DND-41 (cell line): ENCODE measurements at regions not wholly inside any gene's neighbourhood (a gene's known extent, or its start where the extent isn't known, plus 50 kb on each side); places are given as distances from the start of the nearest gene placed in this dataset.

Source experiments
- ATAC-seq: fragments of 200-7000 bp; cut with Tn5 transposase; 3 replicates; pipeline ENCODE4 v1.9.1; 2021; ENCODE audit warnings: low read depth; ENCODE audit not compliant: insufficient read depth
- DNase-seq: peaks from one replicate; pipeline ENCODE4 v3.0.0-alpha.2; 2020
- H2AFZ ChIP-seq: 2 replicates; pipeline ENCODE4 v1.6.0; 2012; ENCODE audit warnings: low read depth, low read length
- H3K27ac ChIP-seq: 2 replicates; pipeline ENCODE4 v1.5.1; 2012; ENCODE audit warnings: low read length, inconsistent platforms
- H3K27me3 ChIP-seq: fragments of 200-600 bp; sonication (generic); 2 replicates; pipeline ENCODE4 v1.6.0; 2012; ENCODE audit warnings: low read length, mild to moderate bottlenecking, inconsistent platforms; ENCODE audit not compliant: insufficient read depth, poor library complexity
- H3K36me3 ChIP-seq: 2 replicates; pipeline ENCODE4 v1.5.1; 2012; ENCODE audit warnings: low read length, inconsistent platforms; ENCODE audit not compliant: insufficient read depth
- H3K4me1 ChIP-seq: 2 replicates; pipeline ENCODE4 v1.5.1; 2012; ENCODE audit warnings: mild to moderate bottlenecking, low read length; ENCODE audit not compliant: insufficient read depth
- H3K4me2 ChIP-seq: 2 replicates; pipeline ENCODE4 v1.6.0; 2012; ENCODE audit warnings: mild to moderate bottlenecking, moderate library complexity, low read length, inconsistent platforms; ENCODE audit not compliant: insufficient read depth
- H3K4me3 ChIP-seq, 2 experiments: fragments of 200-600 bp in 1 of 2; shearing (Covaris generic) in 1 of 2; 2 replicates each; pipeline ENCODE4 v1.5.1; 2012 to 2016; ENCODE audit warnings: inconsistent platforms in 2 of 2, low read length in 2 of 2, mild to moderate bottlenecking in 2 of 2, low read depth in 1 of 2, moderate library complexity in 1 of 2
- H3K79me2 ChIP-seq: 2 replicates; pipeline ENCODE4 v1.6.0; 2012; ENCODE audit warnings: low read length, inconsistent platforms; ENCODE audit not compliant: insufficient read depth
- H3K9ac ChIP-seq: 2 replicates; pipeline ENCODE4 v1.6.0; 2012; ENCODE audit warnings: low read depth, mild to moderate bottlenecking, inconsistent platforms, low read length, moderate library complexity
- H3K9me3 ChIP-seq: 2 replicates; pipeline ENCODE4 v1.5.1; 2012; ENCODE audit warnings: low read length, moderate library complexity, mild to moderate bottlenecking, inconsistent platforms; ENCODE audit not compliant: insufficient read depth, severe bottlenecking
- H4K20me1 ChIP-seq: 2 replicates; pipeline ENCODE4 v1.6.0; 2012; ENCODE audit warnings: low read length; ENCODE audit not compliant: insufficient read depth
- EZH2 ChIP-seq: IDR thresholded peaks from 3 replicates; pipeline ENCODE4 v1.6.1; 2012; ENCODE audit warnings: borderline replicate concordance, low read depth, mild to moderate bottlenecking, moderate library complexity, low read length, inconsistent platforms; ENCODE audit not compliant: severe bottlenecking
- TF ChIP-seq, protein P1 (sequence below): IDR thresholded peaks from 2 replicates; pipeline ENCODE4 v1.5.1; 2012; ENCODE audit warnings: borderline replicate concordance, low read length, moderate library complexity, mild to moderate bottlenecking; ENCODE audit not compliant: poor library complexity, severe bottlenecking; ENCODE audit errors: extremely low read depth

DNA sequence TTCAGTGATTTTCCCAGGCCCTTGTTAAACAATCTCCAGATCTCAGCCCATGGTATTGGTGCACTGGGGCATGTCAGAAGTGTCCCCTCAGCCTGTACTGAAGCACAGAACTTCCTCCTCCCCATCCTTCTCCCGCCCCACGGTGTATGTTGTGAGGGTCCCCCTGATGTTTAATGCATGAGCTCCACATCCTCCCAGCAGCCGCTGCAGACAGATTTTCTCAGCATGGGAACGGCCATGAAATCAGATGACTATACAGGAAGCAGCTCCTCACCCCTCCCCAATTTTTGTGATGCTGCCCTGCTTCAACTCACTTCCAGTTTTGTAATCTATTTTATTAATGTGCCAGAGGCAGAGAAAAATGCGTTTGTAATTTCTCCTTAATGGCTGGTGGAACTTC, 406.0 kb downstream of the MIAT start:
- H3K27me3 ChIP-seq: no peaks in the 10 kb centered on the region

DNA sequence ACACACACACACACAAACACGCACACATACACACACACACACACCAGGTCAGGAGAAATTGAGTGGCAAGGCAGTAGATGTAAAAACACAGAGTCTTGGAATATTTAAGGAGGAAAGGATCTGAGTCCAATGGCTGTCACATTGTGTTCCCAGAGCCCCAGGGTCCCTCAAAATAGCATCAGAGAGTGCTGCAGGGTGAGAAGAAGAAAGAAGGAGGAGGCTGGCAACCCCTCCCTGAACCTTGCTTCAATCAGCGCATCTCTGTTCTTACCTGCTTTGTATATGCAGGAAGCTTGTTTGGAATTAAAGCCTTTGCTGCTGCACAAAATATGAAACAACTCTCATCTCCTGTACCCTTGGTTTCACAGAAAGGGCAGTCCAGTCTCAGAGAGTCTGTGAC, 406.5 kb downstream of the MIAT start:
- ATAC-seq (no peak), DNase-seq (no peak)
- Histone ChIP-seq H4K20me1 (no peaks in the 10 kb centered on the region), H3K4me3 (no peak overlapping the region), H3K9ac (no peak overlapping the region), H3K4me2 (no peak overlapping the region), H3K9me3 (no peaks in the 10 kb centered on the region), H3K4me1 (no peaks in the 10 kb centered on the region), H3K27ac (no peak overlapping the region), H3K27me3 (no peaks in the 10 kb centered on the region), H3K79me2 (no peaks in the 10 kb centered on the region), H3K36me3 (no peaks in the 10 kb centered on the region), H2AFZ (no peak overlapping the region)
- TF ChIP-seq, protein P1, sequence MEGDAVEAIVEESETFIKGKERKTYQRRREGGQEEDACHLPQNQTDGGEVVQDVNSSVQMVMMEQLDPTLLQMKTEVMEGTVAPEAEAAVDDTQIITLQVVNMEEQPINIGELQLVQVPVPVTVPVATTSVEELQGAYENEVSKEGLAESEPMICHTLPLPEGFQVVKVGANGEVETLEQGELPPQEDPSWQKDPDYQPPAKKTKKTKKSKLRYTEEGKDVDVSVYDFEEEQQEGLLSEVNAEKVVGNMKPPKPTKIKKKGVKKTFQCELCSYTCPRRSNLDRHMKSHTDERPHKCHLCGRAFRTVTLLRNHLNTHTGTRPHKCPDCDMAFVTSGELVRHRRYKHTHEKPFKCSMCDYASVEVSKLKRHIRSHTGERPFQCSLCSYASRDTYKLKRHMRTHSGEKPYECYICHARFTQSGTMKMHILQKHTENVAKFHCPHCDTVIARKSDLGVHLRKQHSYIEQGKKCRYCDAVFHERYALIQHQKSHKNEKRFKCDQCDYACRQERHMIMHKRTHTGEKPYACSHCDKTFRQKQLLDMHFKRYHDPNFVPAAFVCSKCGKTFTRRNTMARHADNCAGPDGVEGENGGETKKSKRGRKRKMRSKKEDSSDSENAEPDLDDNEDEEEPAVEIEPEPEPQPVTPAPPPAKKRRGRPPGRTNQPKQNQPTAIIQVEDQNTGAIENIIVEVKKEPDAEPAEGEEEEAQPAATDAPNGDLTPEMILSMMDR: no peak
- TF ChIP-seq EZH2: no peak

More for the DNA sequence above, 406.0 kb downstream of the MIAT start:
- ATAC-seq: no peak
- no peaks in the 10 kb centered on the region for H3K9me3 ChIP-seq
- no peaks in the 10 kb centered on the region for H4K20me1 ChIP-seq
- TF ChIP-seq EZH2: no peak
- TF ChIP-seq, protein P1: no peak
- H3K4me2 ChIP-seq: no peak overlapping the region
- no peak overlapping the region for H3K4me3 ChIP-seq
- H2AFZ ChIP-seq: no peak overlapping the region
- no peaks in the 10 kb centered on the region for H3K79me2 ChIP-seq
- no peaks in the 10 kb centered on the region for H3K4me1 ChIP-seq
- no peak for DNase-seq
- H3K9ac ChIP-seq: no peak overlapping the region
- H3K27ac ChIP-seq: no peak overlapping the region
- no peaks in the 10 kb centered on the region for H3K36me3 ChIP-seq

DNA sequence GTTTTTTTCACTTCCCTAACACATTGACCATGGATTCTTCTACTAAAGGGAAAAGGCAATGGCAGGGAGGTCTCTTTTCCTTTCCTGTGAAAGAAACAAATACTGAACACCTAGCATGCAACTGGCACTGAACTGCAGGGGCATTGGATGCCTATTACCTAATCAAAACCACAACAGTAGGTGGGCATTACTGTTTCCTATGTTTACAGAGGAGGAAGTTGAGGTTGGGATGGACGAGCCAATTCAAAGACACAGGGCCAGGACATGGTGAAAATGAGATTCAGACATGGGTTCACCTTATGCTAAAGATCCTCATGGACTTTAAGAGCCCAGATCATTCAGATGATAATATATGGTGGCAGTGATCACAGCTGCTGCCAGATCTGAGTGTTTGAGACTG, 407.0 kb downstream of the MIAT start:
- Histone ChIP-seq H3K4me3 (no peak overlapping the region), H4K20me1 (no peaks in the 10 kb centered on the region), H3K79me2 (no peaks in the 10 kb centered on the region), H3K27ac (no peak overlapping the region), H3K9me3 (no peaks in the 10 kb centered on the region), H3K4me1 (no peaks in the 10 kb centered on the region), H3K36me3 (no peaks in the 10 kb centered on the region), H3K4me2 (no peak overlapping the region), H2AFZ (no peak overlapping the region), H3K27me3 (no peaks in the 10 kb centered on the region), H3K9ac (no peak overlapping the region)
- DNase-seq: no peak
- TF ChIP-seq, protein P1: no peak
- no peak for TF ChIP-seq EZH2
- ATAC-seq: no peak

DNA sequence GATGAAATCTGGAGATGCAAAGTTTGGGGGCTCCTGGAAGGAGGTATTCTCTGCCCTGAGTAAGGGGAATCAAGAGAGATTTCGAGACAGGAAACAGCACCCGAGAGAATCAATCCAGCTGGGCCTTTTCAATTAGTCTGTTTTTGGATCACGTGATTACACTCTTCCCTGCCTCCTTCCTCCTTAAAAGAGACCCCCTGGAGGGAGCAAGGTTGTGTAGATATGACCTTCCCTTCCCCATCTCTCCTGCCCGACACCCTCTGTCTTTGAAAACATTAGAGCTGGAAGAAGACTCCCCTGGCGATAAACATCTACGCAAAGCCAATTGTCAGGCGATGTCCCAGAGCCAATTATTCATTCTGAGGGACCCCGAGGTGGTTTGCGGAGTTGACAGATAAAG, 407.9 kb downstream of the MIAT start:
- Histone ChIP-seq H3K4me2 (no peak overlapping the region), H3K9ac (no peak overlapping the region), H3K36me3 (no peaks in the 10 kb centered on the region), H3K27ac (no peak overlapping the region), H3K9me3 (no peaks in the 10 kb centered on the region), H3K4me1 (no peaks in the 10 kb centered on the region), H3K4me3 (no peak overlapping the region), H4K20me1 (no peaks in the 10 kb centered on the region), H3K27me3 (no peaks in the 10 kb centered on the region), H3K79me2 (no peaks in the 10 kb centered on the region), H2AFZ (no peak overlapping the region)
- no peak for TF ChIP-seq EZH2
- no peak for ATAC-seq
- DNase-seq: no peak
